ENCODE measurements at regions not wholly inside any gene's neighbourhood (a gene's known extent, or its start where the extent isn't known, plus 50 kb on each side); places are given as distances from the start of the nearest gene placed in this dataset.
A peak's percentile ranks its signal among the peaks of the same experiment; 100 is the strongest.
"Not testable (repeated sequence)": the region's sequence is repeated elsewhere in the genome, so short reads cannot be mapped to it uniquely, and the experiment has no call there.

GRCh38 chr4:169930755-169931154, 95.4 kb downstream of the MFAP3L start:
- H3K79me1 ChIP-seq (ENCODE audit: low read depth, low read length); H3K14ac ChIP-seq (ENCODE audit: insufficient read length); H3K9me3 ChIP-seq (ENCODE audit: insufficient read depth in 2 of 2, low read depth in 1 of 2, low read length in 1 of 2); H3K4ac ChIP-seq (replicated peaks; ENCODE audit: insufficient read length, low read depth, low read length); H3K23ac ChIP-seq (ENCODE audit: insufficient read length); H3K4me2 ChIP-seq (ENCODE audit: insufficient read depth in 1 of 2, low read depth in 2 of 2, low read length in 2 of 2); H3K4me1 ChIP-seq (replicated peaks in 1 of 4; ENCODE audit: control insufficient read depth in 3 of 4, insufficient read depth in 4 of 4, low read length in 3 of 4); H3K56ac ChIP-seq (replicated peaks; ENCODE audit: insufficient read length, low read depth, low read length); H4K5ac ChIP-seq (ENCODE audit: insufficient read length, low read depth, low read length); H2AK5ac ChIP-seq (ENCODE audit: low read depth, low read length); H2BK15ac ChIP-seq (ENCODE audit: low read length); H3K79me2 ChIP-seq (ENCODE audit: control insufficient read depth in 1 of 2, insufficient read depth in 2 of 2, low read length in 2 of 2); H3K27me3 ChIP-seq (replicated peaks in 1 of 4; ENCODE audit: control insufficient read depth in 3 of 4, extremely low read depth in 1 of 4, insufficient read depth in 3 of 4, low read length in 3 of 4); H4K91ac ChIP-seq (replicated peaks; ENCODE audit: insufficient read length, low read length); H4K8ac ChIP-seq (ENCODE audit: extremely low read depth, insufficient read depth, low read length); H3K4me3 ChIP-seq (ENCODE audit: extremely low read depth in 1 of 4, insufficient read depth in 2 of 4, low read depth in 3 of 4, low read length in 4 of 4); H2BK20ac ChIP-seq (ENCODE audit: low read length); H3K23me2 ChIP-seq (ENCODE audit: low read depth, low read length); H3K36me3 ChIP-seq (ENCODE audit: control insufficient read depth in 2 of 4, insufficient read depth in 4 of 4, low read length in 3 of 4); H2BK12ac ChIP-seq (ENCODE audit: low read depth, low read length); H2AFZ ChIP-seq (ENCODE audit: low read length); POLR2A ChIA-PET (ENCODE audit: partially characterized antibody); H4K20me1 ChIP-seq (replicated peaks in 1 of 2; ENCODE audit: control insufficient read depth in 1 of 2, insufficient read depth in 2 of 2, low read length in 2 of 2); H3K9ac ChIP-seq (replicated peaks in 1 of 4; ENCODE audit: extremely low read depth in 1 of 4, low read depth in 3 of 4, low read length in 3 of 4); FAIRE-seq; H2BK5ac ChIP-seq (ENCODE audit: low read depth, low read length); DNase-seq (ENCODE audit: low read depth in 1 of 2, low spot score in 2 of 2); H3K27ac ChIP-seq (ENCODE audit: low read depth, low read length); H3K18ac ChIP-seq (ENCODE audit: extremely low read depth, low read length); H2BK120ac ChIP-seq (replicated peaks; ENCODE audit: low read depth, low read length): not testable (repeated sequence)
- CTCF ChIA-PET (ENCODE audit: partially characterized antibody): interaction anchor here (1.2 to 2.2 kb wide), 2 partner anchors 10 to 118 kb away, joined by 4 to 10 read pairs; no protein-coding TSS in a partner anchor
- TF ChIP-seq KDM1A (IDR thresholded peaks at IDR 0.05; ENCODE audit: borderline replicate concordance, low read length): peak; percentile 51; the same call in 1 of the 2 replicates
- WGBS, 2 experiments (ENCODE audit: extremely low coverage in 1 of 2, insufficient coverage in 1 of 2, insufficient read length in 1 of 2, insufficient replicate concordance in 2 of 2, low coverage in 1 of 2, low lambda C conversion rate in 2 of 2, missing lambda C conversion rate in 1 of 2): 83% methylated on average over 1 of the region's 1 CpG; no CpG with 5 or more reads in 1 of the 2 experiments

Data from H1 (cell line).